HCT116 (cell line): ENCODE measurements at regions not wholly inside any gene's neighbourhood (a gene's known extent, or its start where the extent isn't known, plus 50 kb on each side); places are given as distances from the start of the nearest gene placed in this dataset.

ENCODE experiments used
- ATAC-seq: fragments of 200-7000 bp; cut with Tn5 transposase; 2 replicates; pipeline ENCODE4 v1.9.1; 2020; ENCODE audit warnings: mild to moderate bottlenecking, moderate library complexity
- BruUV-seq: library from RNA; stranded (reverse); fragments of 400-500 nt; replicated peaks from 2 replicates; lab custom pipeline; 2021; lab: Mats Ljungman, UMichigan
- CTCF ChIA-PET: fragments of 300-600 bp; sonication (Branson Sonifier 250); formaldehyde crosslinking; loops from one replicate; lab custom pipeline; 2021; ENCODE audit warnings: antibody characterized with exemption; lab: Charles Lee
- POLR2A ChIA-PET: fragments of 300-600, 350-600 bp; sonication (Branson Sonifier 250); formaldehyde crosslinking; loops from one replicate; lab custom pipeline; 2021; ENCODE audit warnings: antibody characterized with exemption; lab: Charles Lee
- RAD21 ChIA-PET, 2 experiments: fragments of 300-600 bp; sonication (Branson Sonifier 250); formaldehyde crosslinking; loops; one replicate each; lab custom pipeline; 2023; ENCODE audit warnings: low total read pairs in 2 of 2; ENCODE audit not compliant: uncharacterized antibody in 2 of 2, unreplicated experiment in 2 of 2, low non-redundant PET in 1 of 2; lab: Charles Lee
- DNase-seq: peaks from one replicate; pipeline ENCODE4 v3.0.0-alpha.2; 2010; ENCODE audit warnings: low read depth, low spot score
- H2AFZ ChIP-seq: fragments of 200-600 bp; shearing (Covaris generic), sonication (generic); 2 replicates; pipeline ENCODE4 v1.6.1; 2017; ENCODE audit warnings: low read depth, mixed run types, mixed read lengths, antibody characterized with exemption, low read length; ENCODE audit not compliant: poor library complexity, severe bottlenecking
- H3K27ac ChIP-seq: 2 replicates; pipeline ENCODE4 v1.5.1; 2012; ENCODE audit warnings: low read depth, low read length
- H3K27me3 ChIP-seq: fragments of 200-600 bp; sonication (generic); 2 replicates; pipeline ENCODE4 v1.6.1; 2016; ENCODE audit warnings: mixed run types, low read length, mixed read lengths; ENCODE audit not compliant: insufficient read depth
- H3K36me3 ChIP-seq, 2 experiments: fragments of 200-500 bp in 1 of 2; fragments of 200-600 bp in 1 of 2; sonication (Bioruptor generic) in 1 of 2; sonication (generic) in 1 of 2; 2 replicates each; pipeline versions ENCODE4 v1.5.1 to v1.6.1; 2014 to 2016; ENCODE audit warnings: low read length in 2 of 2, inconsistent platforms in 1 of 2, mixed read lengths in 1 of 2, mixed run types in 1 of 2; ENCODE audit not compliant: insufficient read depth in 2 of 2, control insufficient read depth in 1 of 2
- H3K4me1 ChIP-seq, 2 experiments: fragments of 200-600 bp in 1 of 2; sonication (generic) in 1 of 2; 2 replicates each; pipeline versions ENCODE4 v1.5.1 to v1.6.1; 2012 to 2017; ENCODE audit warnings: low read length in 2 of 2, inconsistent platforms in 1 of 2, mild to moderate bottlenecking in 1 of 2, mixed read lengths in 1 of 2, mixed run types in 1 of 2, moderate library complexity in 1 of 2; ENCODE audit not compliant: insufficient read depth in 2 of 2, control insufficient read depth in 1 of 2
- H3K4me2 ChIP-seq: fragments of 200-600 bp; sonication (generic); 2 replicates; pipeline ENCODE4 v1.6.1; 2017; ENCODE audit warnings: mixed run types, low read length, mixed read lengths
- H3K4me3 ChIP-seq, 2 experiments: fragments of 200-600 bp in 1 of 2; sonication (generic) in 1 of 2; replicated peaks in 1 of 2; 2 replicates each; pipeline ENCODE4 v1.5.1; 2011 to 2016; ENCODE audit warnings: low read length in 2 of 2, control low read depth in 1 of 2, low read depth in 1 of 2, mild to moderate bottlenecking in 1 of 2, mixed read lengths in 1 of 2, mixed run types in 1 of 2
- H3K79me2 ChIP-seq: fragments of 200-600 bp; sonication (generic); 2 replicates; pipeline ENCODE4 v1.6.1; 2017; ENCODE audit warnings: mild to moderate bottlenecking, mixed run types, low read length, moderate library complexity, mixed read lengths; ENCODE audit not compliant: insufficient read depth
- H3K9ac ChIP-seq: fragments of 200-600 bp; sonication (generic); 2 replicates; pipeline ENCODE4 v1.6.1; 2016; ENCODE audit warnings: low read length, mixed read lengths
- H3K9me2 ChIP-seq: fragments of 200-600 bp; sonication (generic), shearing (Covaris generic); 2 replicates; pipeline ENCODE4 v1.6.1; 2017; ENCODE audit warnings: mixed run types, mild to moderate bottlenecking, moderate library complexity; ENCODE audit not compliant: insufficient read depth
- H3K9me3 ChIP-seq, 2 experiments: fragments of 200-500 bp in 1 of 2; fragments of 200-600 bp in 1 of 2; sonication (Bioruptor generic) in 1 of 2; sonication (generic) in 1 of 2; 2 replicates each; pipeline ENCODE4 v1.6.1; 2014 to 2017; ENCODE audit warnings: low read length in 2 of 2, mixed read lengths in 2 of 2, inconsistent platforms in 1 of 2, low read depth in 1 of 2, mild to moderate bottlenecking in 1 of 2, mixed run types in 1 of 2, moderate library complexity in 1 of 2; ENCODE audit not compliant: control insufficient read depth in 1 of 2, insufficient read depth in 1 of 2
- H4K20me1 ChIP-seq: fragments of 200-600 bp; sonication (generic), shearing (Covaris generic); 2 replicates; pipeline ENCODE4 v1.6.1; 2017; ENCODE audit warnings: mixed run types, mild to moderate bottlenecking, moderate library complexity; ENCODE audit not compliant: insufficient read depth
- CBX3 ChIP-seq: IDR thresholded peaks from 2 replicates; pipeline ENCODE4 v1.6.1; 2012; ENCODE audit warnings: low read depth
- CEBPB ChIP-seq: IDR thresholded peaks from 2 replicates; pipeline ENCODE4 v1.6.1; 2012; ENCODE audit warnings: low read depth
- ELF1 ChIP-seq: IDR thresholded peaks from 2 replicates; pipeline ENCODE4 v1.6.1; 2012; ENCODE audit warnings: low read depth, borderline replicate concordance
- EZH2 ChIP-seq: fragments of 200-600 bp; sonication (generic); IDR thresholded peaks from 2 replicates; pipeline ENCODE4 v1.6.1; 2017; ENCODE audit warnings: antibody characterized with exemption, mixed run types
- EZH2phosphoT487 ChIP-seq: fragments of 200-600 bp; IDR thresholded peaks from 2 replicates; pipeline ENCODE4 v1.6.1; 2018; ENCODE audit warnings: antibody characterized with exemption, borderline replicate concordance
- FOSL1 ChIP-seq: IDR thresholded peaks from 2 replicates; pipeline ENCODE4 v1.6.1; 2012; ENCODE audit warnings: low read depth
- RAD21 ChIP-seq: IDR thresholded peaks from 2 replicates; pipeline ENCODE4 v1.6.1; 2012; ENCODE audit warnings: low read depth, mild to moderate bottlenecking
- SRF ChIP-seq: IDR thresholded peaks from 2 replicates; pipeline ENCODE4 v1.6.1; 2012; ENCODE audit warnings: low read depth
- TCF7L2 ChIP-seq: IDR thresholded peaks from 2 replicates; pipeline ENCODE4 v1.7.0; 2011; ENCODE audit warnings: borderline replicate concordance, inconsistent platforms; ENCODE audit not compliant: insufficient read depth, insufficient read length; ENCODE audit errors: extremely low read depth
- ZFX ChIP-seq: fragments of 450-650 bp; IDR thresholded peaks from 2 replicates; pipeline ENCODE4 v1.6.1; 2017
- ZNF274 ChIP-seq: fragments of 200-500 bp; sonication (Bioruptor generic); IDR thresholded peaks from 2 replicates; pipeline ENCODE4 v1.6.1; 2014; ENCODE audit warnings: mild to moderate bottlenecking, low read depth, low read length, inconsistent platforms
- intact Hi-C: fragments of 100-400 bp; cut with micrococcal nuclease; formaldehyde crosslinking; loops from 2 replicates; pipeline ENCODE4 v1.10.0; 2022
- TF ChIP-seq, protein P1 (sequence below): IDR thresholded peaks from 2 replicates; pipeline ENCODE4 v1.6.1; 2011; ENCODE audit warnings: mild to moderate bottlenecking, low read length, moderate library complexity; ENCODE audit not compliant: insufficient replicate concordance; ENCODE audit errors: extremely low read depth
- TF ChIP-seq, protein P2 (sequence below): IDR thresholded peaks from 2 replicates; pipeline ENCODE4 v1.6.1; 2012; ENCODE audit warnings: low read depth

DNA sequence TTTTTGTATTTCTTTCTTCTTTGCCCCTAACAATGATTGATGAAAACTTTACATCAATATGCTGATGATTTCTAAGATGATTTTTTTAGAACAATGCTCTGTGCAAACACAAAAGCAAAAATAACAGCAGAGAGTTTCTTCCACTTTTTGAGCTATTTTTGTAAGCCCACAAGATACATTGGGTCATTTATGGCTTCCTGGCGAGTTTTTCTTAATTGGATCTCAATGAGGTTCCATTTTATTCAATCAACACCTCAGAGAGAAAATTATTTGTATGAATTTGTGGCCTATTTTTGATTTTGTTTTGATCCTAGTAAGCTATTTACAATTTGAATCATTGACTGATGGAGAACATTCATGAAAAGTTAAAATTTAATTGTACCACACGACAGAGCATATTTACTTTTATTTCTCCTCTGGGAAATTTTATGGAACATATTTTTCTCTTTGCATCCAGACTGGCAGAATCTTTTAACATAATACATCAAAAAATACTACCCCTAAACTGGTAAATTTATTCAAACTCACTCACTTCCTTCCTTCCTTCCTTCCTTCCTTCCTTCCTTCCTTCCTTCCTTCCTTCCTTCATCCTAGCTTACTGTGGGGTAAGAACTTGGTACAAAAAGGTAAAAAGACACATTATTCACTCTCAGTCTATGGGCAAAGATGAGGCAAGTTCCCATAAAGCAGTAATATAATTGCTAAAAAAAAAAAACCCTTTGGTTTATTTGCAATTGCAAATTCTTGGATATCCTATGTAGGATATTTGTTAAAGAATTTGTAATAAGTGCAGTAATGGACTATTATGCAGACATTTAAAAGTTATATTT is 710.4 kb downstream of the SLC4A3 start:
- Histone ChIP-seq H3K79me2 (no peaks in the 10 kb centered on the region), H3K9me3 (no peaks in the 10 kb centered on the region), H3K36me3 (no peaks in the 10 kb centered on the region), H3K27me3 (no peaks in the 10 kb centered on the region), H3K4me1 (no peaks in the 10 kb centered on the region), H3K9ac (no peak overlapping the region), H2AFZ (no peak overlapping the region), H3K27ac (no peak overlapping the region), H3K4me2 (no peak overlapping the region), H3K9me2 (no peaks in the 10 kb centered on the region), H3K4me3 (no peak overlapping the region), H4K20me1 (no peaks in the 10 kb centered on the region)
- ChIA-PET POLR2A (no interaction called here), CTCF (no interaction called here), RAD21 (no interaction called here)
- ATAC-seq (no peak), DNase-seq (no peak)
- BruUV-seq: no TSS peak
- intact Hi-C loops: no loop called here
- TF ChIP-seq TCF7L2 (no peak), RAD21 (no peak), EZH2phosphoT487 (no peak), SRF (no peak), ZFX (no peak), EZH2 (no peak), ELF1 (no peak), ZNF274 (no peak), CEBPB (no peak), CBX3 (no peak), FOSL1 (no peak)
- TF ChIP-seq, protein P1, sequence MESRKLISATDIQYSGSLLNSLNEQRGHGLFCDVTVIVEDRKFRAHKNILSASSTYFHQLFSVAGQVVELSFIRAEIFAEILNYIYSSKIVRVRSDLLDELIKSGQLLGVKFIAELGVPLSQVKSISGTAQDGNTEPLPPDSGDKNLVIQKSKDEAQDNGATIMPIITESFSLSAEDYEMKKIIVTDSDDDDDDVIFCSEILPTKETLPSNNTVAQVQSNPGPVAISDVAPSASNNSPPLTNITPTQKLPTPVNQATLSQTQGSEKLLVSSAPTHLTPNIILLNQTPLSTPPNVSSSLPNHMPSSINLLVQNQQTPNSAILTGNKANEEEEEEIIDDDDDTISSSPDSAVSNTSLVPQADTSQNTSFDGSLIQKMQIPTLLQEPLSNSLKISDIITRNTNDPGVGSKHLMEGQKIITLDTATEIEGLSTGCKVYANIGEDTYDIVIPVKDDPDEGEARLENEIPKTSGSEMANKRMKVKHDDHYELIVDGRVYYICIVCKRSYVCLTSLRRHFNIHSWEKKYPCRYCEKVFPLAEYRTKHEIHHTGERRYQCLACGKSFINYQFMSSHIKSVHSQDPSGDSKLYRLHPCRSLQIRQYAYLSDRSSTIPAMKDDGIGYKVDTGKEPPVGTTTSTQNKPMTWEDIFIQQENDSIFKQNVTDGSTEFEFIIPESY: no peak
- TF ChIP-seq, protein P2, sequence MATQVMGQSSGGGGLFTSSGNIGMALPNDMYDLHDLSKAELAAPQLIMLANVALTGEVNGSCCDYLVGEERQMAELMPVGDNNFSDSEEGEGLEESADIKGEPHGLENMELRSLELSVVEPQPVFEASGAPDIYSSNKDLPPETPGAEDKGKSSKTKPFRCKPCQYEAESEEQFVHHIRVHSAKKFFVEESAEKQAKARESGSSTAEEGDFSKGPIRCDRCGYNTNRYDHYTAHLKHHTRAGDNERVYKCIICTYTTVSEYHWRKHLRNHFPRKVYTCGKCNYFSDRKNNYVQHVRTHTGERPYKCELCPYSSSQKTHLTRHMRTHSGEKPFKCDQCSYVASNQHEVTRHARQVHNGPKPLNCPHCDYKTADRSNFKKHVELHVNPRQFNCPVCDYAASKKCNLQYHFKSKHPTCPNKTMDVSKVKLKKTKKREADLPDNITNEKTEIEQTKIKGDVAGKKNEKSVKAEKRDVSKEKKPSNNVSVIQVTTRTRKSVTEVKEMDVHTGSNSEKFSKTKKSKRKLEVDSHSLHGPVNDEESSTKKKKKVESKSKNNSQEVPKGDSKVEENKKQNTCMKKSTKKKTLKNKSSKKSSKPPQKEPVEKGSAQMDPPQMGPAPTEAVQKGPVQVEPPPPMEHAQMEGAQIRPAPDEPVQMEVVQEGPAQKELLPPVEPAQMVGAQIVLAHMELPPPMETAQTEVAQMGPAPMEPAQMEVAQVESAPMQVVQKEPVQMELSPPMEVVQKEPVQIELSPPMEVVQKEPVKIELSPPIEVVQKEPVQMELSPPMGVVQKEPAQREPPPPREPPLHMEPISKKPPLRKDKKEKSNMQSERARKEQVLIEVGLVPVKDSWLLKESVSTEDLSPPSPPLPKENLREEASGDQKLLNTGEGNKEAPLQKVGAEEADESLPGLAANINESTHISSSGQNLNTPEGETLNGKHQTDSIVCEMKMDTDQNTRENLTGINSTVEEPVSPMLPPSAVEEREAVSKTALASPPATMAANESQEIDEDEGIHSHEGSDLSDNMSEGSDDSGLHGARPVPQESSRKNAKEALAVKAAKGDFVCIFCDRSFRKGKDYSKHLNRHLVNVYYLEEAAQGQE: no peak
